ENCODE measurements at regions not wholly inside any gene's neighbourhood (a gene's known extent, or its start where the extent isn't known, plus 50 kb on each side); places are given as distances from the start of the nearest gene placed in this dataset.
"Not testable (repeated sequence)": the region's sequence is repeated elsewhere in the genome, so short reads cannot be mapped to it uniquely, and the experiment has no call there.

DNA sequence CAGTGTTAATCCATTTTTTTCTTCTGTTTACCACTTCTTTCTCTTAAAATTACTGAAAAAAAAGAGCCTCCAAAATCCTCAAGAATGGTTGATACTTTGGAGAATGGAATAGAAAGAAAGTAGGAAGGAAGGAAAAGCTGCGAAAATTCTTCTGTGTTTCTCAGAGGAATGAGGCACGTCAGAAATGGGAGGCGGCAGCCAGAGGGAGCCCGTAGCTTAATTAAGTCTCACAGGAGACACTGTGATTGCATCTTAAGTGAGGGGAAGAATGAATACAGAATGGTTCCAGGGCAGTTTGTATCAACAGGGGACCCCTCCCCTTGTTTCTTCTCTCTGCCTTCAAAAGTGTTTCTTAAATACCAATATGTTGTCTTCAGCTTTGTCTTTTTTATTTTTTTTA lies 1099.5 kb downstream of the PLA2G4A start:
- no peak for DNase-seq

DNA sequence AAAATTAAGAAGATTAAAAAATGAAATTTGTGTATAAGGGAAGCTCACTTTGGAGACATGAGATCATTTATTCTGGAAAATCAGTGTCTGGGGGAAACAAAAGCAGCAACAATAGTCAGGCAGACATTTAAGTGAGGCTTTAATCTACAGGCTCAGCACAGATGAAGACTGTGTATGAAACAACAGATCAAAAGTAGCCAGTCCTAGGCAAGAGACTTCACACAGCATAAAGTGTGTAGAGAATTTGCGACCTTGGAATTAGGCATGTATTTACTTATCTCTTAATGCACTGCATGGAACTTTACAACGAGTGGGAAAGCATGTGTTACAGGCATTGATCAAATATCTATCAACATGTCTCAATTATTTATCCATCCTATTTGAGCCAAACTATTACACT lies 1099.9 kb downstream of the PLA2G4A start:
- DNase-seq: no peak

DNA sequence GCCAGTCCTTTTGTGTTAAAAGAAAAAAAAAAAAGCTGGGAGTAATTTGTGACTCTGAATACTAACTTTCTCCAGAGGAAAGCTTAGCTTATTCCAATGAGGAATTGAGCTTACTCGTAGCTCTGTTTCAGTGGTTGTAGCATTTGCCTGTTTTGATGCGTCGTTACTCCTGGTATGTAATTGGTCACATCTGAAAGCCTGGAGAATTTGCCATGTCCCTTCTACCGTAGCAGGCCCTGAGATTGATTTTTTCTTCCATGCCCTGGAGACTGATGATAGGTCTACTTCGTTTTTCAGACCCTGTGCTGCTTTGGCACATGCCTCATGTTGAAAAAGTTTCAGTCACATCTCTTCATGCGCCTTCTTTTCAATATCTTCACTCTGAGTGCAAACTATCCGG lies 1103.0 kb downstream of the PLA2G4A start:
- DNase-seq: no peak

DNA sequence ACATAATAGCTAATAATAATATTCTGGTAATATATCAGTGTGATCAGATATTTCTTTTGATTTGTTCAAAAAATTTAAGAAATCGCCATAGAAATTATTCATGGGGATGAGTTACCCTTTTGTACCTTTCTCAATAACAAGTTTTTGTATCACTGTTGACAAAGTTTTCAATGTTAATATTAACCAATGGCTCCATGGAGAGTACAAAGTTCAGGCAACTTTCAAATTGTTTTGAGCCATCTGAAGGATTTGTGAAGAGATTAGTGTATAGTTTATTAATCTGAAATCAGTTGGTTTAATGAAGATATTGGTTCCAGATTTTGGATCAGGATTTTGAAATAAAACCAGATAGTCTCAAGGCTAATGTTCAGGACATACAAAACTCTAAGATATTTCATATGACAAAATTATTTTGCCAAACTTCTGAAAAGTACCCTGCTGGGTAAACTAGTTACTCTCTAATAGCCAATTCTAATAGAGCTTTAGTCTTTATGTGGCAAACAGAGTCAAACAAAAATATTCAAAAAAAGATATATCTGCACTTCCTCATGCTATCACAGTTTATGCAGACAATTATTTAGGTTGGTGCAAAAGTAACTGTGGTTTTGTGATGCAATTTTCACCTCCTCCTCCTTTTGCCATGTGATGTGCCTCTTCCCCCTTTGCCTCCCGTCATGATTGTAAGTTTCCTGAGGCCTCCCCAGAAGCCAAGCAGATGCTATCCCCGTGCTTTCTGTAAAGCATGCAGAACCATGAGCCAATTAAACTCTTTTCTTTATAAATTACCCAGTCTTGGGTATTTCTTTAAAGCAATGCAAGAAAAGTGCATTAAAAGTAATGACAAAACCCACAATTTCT lies 1105.0 kb downstream of the PLA2G4A start:
- no peak for DNase-seq

GRCh38 chr1:187936667-187937066 lies 1107.9 kb downstream of the PLA2G4A start:
- DNase-seq: no peak

DNA sequence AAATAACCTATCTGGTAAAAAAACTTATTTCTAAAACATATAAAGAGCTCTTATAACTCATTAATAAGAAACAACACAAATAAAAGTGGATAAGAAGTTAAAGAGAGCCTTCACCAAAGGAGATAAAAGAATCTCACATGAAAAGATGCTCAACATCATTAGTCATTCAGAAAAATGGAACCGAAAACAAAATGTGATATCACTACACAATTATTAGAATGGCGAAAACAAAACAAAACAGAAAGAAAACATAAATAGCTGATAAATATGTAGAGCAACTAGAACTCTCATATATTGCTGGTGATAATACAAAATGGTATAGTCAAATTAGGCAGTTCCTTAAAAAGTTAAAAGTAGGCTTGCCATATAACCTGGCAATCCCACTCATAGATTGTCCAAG lies 1109.3 kb downstream of the PLA2G4A start:
- no peak for DNase-seq

- DNase-seq: no peak
These were observed 1114.2 kb downstream of the PLA2G4A start for GRCh38 chr1:187942986-187943385.

GRCh38 chr1:187943606-187944403 lies 1115.1 kb downstream of the PLA2G4A start:
- DNase-seq: no peak

- not testable (repeated sequence) for DNase-seq
These were observed 1117.9 kb downstream of the PLA2G4A start for GRCh38 chr1:187946661-187947060.

- DNase-seq: no peak
These were observed 1118.6 kb downstream of the PLA2G4A start for GRCh38 chr1:187947359-187947758.

DNA sequence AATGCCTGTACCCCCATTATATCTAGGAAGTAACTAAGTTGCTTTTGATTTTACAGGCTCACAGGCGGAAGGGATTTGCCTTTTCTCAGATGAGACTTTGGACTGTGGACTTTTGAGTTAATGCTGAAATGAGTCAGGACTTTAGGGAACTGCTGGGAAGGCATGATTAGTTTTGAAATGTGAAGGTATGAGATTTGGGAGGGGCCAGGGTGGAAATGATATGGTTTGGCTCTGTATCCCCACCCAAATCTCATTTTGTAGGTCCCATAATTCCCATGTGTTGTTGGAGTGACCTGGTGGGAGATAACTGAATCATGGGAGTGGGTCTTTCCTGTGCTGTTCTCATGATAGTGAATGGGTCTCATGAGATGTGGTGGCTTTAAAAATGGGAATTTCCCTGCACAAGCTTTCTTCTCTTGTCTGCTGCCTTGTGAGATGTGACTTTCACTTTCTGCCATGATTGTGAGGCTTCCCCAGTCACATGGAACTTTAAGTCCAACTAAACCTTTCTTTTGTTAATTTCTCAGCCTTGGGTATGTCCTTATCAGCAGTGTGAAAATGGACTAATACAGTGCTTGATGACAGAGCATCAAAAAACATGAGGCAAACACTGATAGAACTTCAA lies 1119.5 kb downstream of the PLA2G4A start:
- no peak for DNase-seq

GRCh38 chr1:187949567-187949966 lies 1120.8 kb downstream of the PLA2G4A start:
- DNase-seq: no peak

DNA sequence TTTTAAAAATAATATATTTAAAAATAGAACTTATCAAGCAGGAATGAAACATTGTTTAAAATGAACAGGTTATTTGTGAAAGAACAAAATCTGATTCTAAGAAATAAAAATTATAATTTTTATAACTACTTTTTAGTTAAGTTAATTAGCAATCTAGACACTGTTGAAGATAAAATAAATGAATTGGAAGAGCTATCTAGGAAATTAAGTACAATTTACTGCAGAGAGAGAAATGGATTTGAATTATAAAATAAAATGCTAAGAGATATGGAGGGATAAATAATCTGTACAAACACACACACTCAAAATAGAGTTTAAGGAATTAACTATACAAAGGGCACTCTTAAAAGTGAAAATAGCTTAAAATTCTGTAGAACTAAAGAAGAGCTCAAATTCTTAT lies 1123.1 kb downstream of the PLA2G4A start:
- DNase-seq: no peak

- no peak for DNase-seq
These were observed 1123.7 kb downstream of the PLA2G4A start for GRCh38 chr1:187952446-187952845.

DNA sequence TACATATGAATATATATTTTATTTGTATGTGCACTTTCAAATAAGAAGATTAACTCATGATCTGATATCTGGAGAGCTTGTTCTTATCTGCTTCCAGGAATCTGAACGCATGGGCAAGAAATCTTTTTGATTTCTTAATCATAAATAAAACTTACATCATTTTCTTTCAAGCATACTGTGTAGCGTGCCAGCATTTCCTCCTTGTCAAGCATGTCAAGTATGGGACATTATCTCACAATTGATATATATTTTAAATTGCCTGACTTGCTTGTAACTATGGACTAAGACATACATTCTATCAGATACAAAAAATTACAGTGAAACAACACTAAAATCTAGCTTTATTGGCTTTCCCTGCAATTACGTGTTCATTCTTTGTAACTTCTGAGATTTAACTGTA lies 1128.2 kb downstream of the PLA2G4A start:
- DNase-seq: no peak

DNA sequence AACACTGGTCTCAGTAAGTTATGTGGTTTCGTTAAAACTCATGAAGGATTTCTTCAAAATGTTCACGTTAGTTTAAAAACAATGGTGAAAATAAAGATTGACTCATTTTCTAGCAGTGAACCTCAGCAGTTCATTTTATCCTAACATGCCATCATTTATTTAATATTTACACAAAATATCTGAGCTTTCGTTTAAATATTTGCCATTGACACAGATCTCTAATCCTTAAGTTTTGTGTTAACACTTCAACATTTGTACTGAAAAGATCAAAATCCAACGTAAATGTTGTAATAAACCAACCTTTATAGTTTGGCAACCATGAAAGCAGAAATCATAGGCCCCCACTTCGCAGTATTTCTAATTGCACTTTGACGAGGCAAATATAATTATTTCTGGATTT lies 1129.5 kb downstream of the PLA2G4A start:
- no peak for DNase-seq

DNA sequence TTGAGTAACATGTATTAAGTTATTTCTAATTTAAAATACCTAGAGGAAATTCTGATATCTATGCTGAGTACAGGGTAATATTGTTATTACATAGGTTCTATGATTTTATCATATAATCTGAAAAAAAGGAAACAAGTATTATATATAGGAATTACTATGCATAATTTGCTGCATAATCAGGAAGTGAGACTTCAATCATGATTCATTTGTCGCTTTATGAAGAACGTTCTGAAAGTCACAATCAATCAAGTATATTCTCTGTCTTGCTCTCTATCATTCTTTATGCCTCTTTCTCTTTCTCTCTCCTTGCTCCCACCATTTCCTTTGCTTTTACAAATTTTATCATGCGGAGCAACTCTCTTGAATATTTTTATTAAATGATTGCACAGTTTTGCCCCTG lies 1130.3 kb downstream of the PLA2G4A start:
- DNase-seq: no peak

GRCh38 chr1:187960125-187960638 lies 1131.4 kb downstream of the PLA2G4A start:
- no peak for DNase-seq

- DNase-seq: no peak
These were observed 1133.1 kb downstream of the PLA2G4A start for GRCh38 chr1:187961895-187962294.

DNA sequence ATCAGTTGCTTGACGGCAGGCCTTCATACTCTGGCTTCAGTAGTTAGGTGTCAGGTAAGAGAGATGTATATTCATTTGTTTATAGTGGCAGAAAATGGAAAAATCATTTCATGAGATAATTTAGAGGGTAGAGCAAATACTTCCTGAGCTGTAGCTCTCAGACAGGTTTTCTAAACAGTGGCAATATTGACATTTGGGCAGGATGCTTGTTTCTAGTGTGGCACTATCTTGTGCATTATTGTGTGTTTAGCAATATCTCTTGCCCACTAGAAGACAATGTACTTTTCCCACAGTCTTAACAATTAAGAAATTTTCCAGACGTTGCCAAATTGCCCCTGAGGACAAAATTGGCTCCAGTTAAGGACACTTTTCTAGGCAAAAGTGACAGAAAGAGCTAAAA lies 1143.1 kb downstream of the PLA2G4A start:
- DNase-seq: no peak

- no peak for DNase-seq
These were observed 1148.5 kb downstream of the PLA2G4A start for GRCh38 chr1:187977298-187977697.

GRCh38 chr1:187985145-187985896 lies 1156.6 kb downstream of the PLA2G4A start:
- DNase-seq: no peak

Data from NCI-H1694 (cell line).